IMR-90 (cell line): ENCODE measurements at regions not wholly inside any gene's neighbourhood (a gene's known extent, or its start where the extent isn't known, plus 50 kb on each side); places are given as distances from the start of the nearest gene placed in this dataset.

Source experiments
- ATAC-seq: fragments of 200-7000 bp; cut with Tn5 transposase; 2 replicates; pipeline ENCODE4 v1.9.1; 2020; ENCODE audit warnings: low read depth, mild to moderate bottlenecking, moderate library complexity
- BruUV-seq: library from RNA; stranded (reverse); fragments of 400-500 nt; replicated peaks from 2 replicates; lab custom pipeline; 2021; lab: Mats Ljungman, UMichigan
- CTCF ChIA-PET: fragments of 300-600 bp; formaldehyde crosslinking; extraction: SDS; loops from one replicate; lab custom pipeline; 2021; ENCODE audit warnings: antibody characterized with exemption; lab: Yijun Ruan, JAX
- POLR2A ChIA-PET: fragments of 300-600 bp; sonication (Branson Sonifier 250); formaldehyde crosslinking; loops from one replicate; lab custom pipeline; 2022; ENCODE audit warnings: antibody characterized with exemption; ENCODE audit not compliant: unreplicated experiment; lab: Charles Lee
- DNase-seq: peaks from one replicate; pipeline ENCODE4 v3.0.0; 2013
- H2AFZ ChIP-seq: replicated peaks from 2 replicates; pipeline ENCODE3; 2013; ENCODE audit warnings: low read length, mild to moderate bottlenecking; ENCODE audit not compliant: poor library complexity
- H2AK5ac ChIP-seq: 2 replicates; pipeline ENCODE4 v1.6.1; 2013; ENCODE audit warnings: low read depth, low read length, inconsistent platforms
- H2AK9ac ChIP-seq: replicated peaks from 2 replicates; pipeline ENCODE3; 2013; ENCODE audit warnings: mild to moderate bottlenecking, low read depth, low read length, moderate library complexity; ENCODE audit not compliant: poor library complexity
- H2BK120ac ChIP-seq: 2 replicates; pipeline ENCODE4 v1.6.1; 2013; ENCODE audit warnings: low read depth, low read length, inconsistent platforms
- H2BK15ac ChIP-seq: 3 replicates; pipeline ENCODE4 v1.6.1; 2013; ENCODE audit warnings: low read depth, low read length, inconsistent platforms
- H2BK20ac ChIP-seq: 2 replicates; pipeline ENCODE4 v1.6.1; 2013; ENCODE audit warnings: low read depth, mild to moderate bottlenecking, inconsistent platforms, low read length, moderate library complexity
- H2BK5ac ChIP-seq: 2 replicates; pipeline ENCODE4 v1.6.1; 2013; ENCODE audit warnings: mild to moderate bottlenecking, low read depth, low read length, inconsistent platforms; ENCODE audit not compliant: poor library complexity, severe bottlenecking
- H3K14ac ChIP-seq: replicated peaks from 2 replicates; pipeline ENCODE4 v1.6.1; 2013; ENCODE audit warnings: low read depth, low read length, inconsistent platforms
- H3K18ac ChIP-seq: 2 replicates; pipeline ENCODE4 v1.6.1; 2013; ENCODE audit warnings: low read depth, low read length, control low read depth
- H3K23ac ChIP-seq: 2 replicates; pipeline ENCODE4 v1.6.1; 2013; ENCODE audit warnings: low read depth, low read length, inconsistent platforms
- H3K27ac ChIP-seq: 2 replicates; pipeline ENCODE4 v1.5.1; 2013; ENCODE audit warnings: mild to moderate bottlenecking, control low read depth, low read length; ENCODE audit not compliant: insufficient read depth
- H3K27me3 ChIP-seq: 2 replicates; pipeline ENCODE4 v1.6.1; 2013; ENCODE audit warnings: low read length; ENCODE audit not compliant: control insufficient read depth, insufficient read depth
- H3K36me3 ChIP-seq: 2 replicates; pipeline ENCODE4 v1.6.1; 2013; ENCODE audit warnings: low read length, mixed read lengths; ENCODE audit not compliant: control insufficient read depth, insufficient read depth
- H3K4ac ChIP-seq: 2 replicates; pipeline ENCODE4 v1.6.1; 2013; ENCODE audit warnings: low read depth, low read length, inconsistent platforms
- H3K4me1 ChIP-seq: 2 replicates; pipeline ENCODE4 v1.6.1; 2013; ENCODE audit warnings: low read length, mixed read lengths; ENCODE audit not compliant: control insufficient read depth, insufficient read depth
- H3K4me2 ChIP-seq: 2 replicates; pipeline ENCODE4 v1.6.1; 2013; ENCODE audit warnings: low read depth, mild to moderate bottlenecking, control low read depth, low read length, moderate library complexity
- H3K4me3 ChIP-seq: 2 replicates; pipeline ENCODE4 v1.5.1; 2013; ENCODE audit warnings: low read depth, mild to moderate bottlenecking, control low read depth, low read length, moderate library complexity; ENCODE audit not compliant: insufficient read depth
- H3K56ac ChIP-seq: 2 replicates; pipeline ENCODE4 v1.6.1; 2013; ENCODE audit warnings: low read length, inconsistent platforms; ENCODE audit not compliant: insufficient read depth; ENCODE audit errors: extremely low read depth
- H3K79me1 ChIP-seq, 2 experiments: 2 replicates each; pipeline ENCODE4 v1.6.1; 2013; ENCODE audit warnings: low read length in 2 of 2, inconsistent platforms in 1 of 2, low read depth in 1 of 2
- H3K9ac ChIP-seq: 2 replicates; pipeline ENCODE4 v1.6.1; 2013; ENCODE audit warnings: low read depth, low read length, control low read depth
- H3K9me1 ChIP-seq: 2 replicates; pipeline ENCODE4 v1.6.1; 2013; ENCODE audit warnings: low read length, inconsistent platforms; ENCODE audit not compliant: insufficient read depth
- H3K9me3 ChIP-seq: 2 replicates; pipeline ENCODE4 v1.6.1; 2013; ENCODE audit warnings: low read length; ENCODE audit not compliant: control insufficient read depth, insufficient read depth
- H4K20me1 ChIP-seq: 2 replicates; pipeline ENCODE4 v1.6.1; 2013; ENCODE audit warnings: low read length, inconsistent platforms; ENCODE audit not compliant: insufficient read depth
- H4K5ac ChIP-seq: 2 replicates; pipeline ENCODE4 v1.6.1; 2013; ENCODE audit warnings: mild to moderate bottlenecking, low read depth, low read length, control low read depth
- H4K8ac ChIP-seq, 2 experiments: 2 replicates each; pipeline ENCODE4 v1.6.1; 2013; ENCODE audit warnings: low read depth in 2 of 2, low read length in 2 of 2, control low read depth in 1 of 2, inconsistent platforms in 1 of 2
- H4K91ac ChIP-seq: 2 replicates; pipeline ENCODE4 v1.6.1; 2013; ENCODE audit warnings: low read depth, low read length, inconsistent platforms; ENCODE audit not compliant: insufficient read depth
- BHLHE40 ChIP-seq: fragments of 150-350 bp; IDR thresholded peaks from 2 replicates; pipeline ENCODE4 v1.6.1; 2016; ENCODE audit warnings: mild to moderate bottlenecking, low read depth, low read length
- CEBPB ChIP-seq: IDR thresholded peaks from 2 replicates; pipeline ENCODE4 v1.6.1; 2012; ENCODE audit warnings: low read depth, low read length, improper control_type of control experiment
- CHD1 ChIP-seq: IDR thresholded peaks from 2 replicates; pipeline ENCODE4 v1.6.1; 2012; ENCODE audit warnings: low read depth, low read length, improper control_type of control experiment
- FOS ChIP-seq: fragments of 150-350 bp; IDR thresholded peaks from 2 replicates; pipeline ENCODE4 v1.6.1; 2016; ENCODE audit warnings: low read depth, low read length
- MAFK ChIP-seq: IDR thresholded peaks from 2 replicates; pipeline ENCODE4 v1.6.1; 2012; ENCODE audit warnings: low read depth, low read length, improper control_type of control experiment
- MAZ ChIP-seq: IDR thresholded peaks from 2 replicates; pipeline ENCODE4 v1.6.1; 2012; ENCODE audit warnings: low read depth, mild to moderate bottlenecking, low read length, improper control_type of control experiment, moderate library complexity, borderline replicate concordance
- MXI1 ChIP-seq: IDR thresholded peaks from 2 replicates; pipeline ENCODE4 v1.6.1; 2012; ENCODE audit warnings: low read depth, mild to moderate bottlenecking, low read length, moderate library complexity, borderline replicate concordance
- NFE2L2 ChIP-seq: fragments of 150-350 bp; IDR thresholded peaks from 2 replicates; pipeline ENCODE4 v1.6.1; 2016; ENCODE audit warnings: low read depth, mild to moderate bottlenecking, low read length
- POLR2A ChIP-seq: IDR thresholded peaks from 2 replicates; pipeline ENCODE4 v1.6.1; 2012; ENCODE audit warnings: mild to moderate bottlenecking, low read depth, low read length
- RAD21 ChIP-seq: IDR thresholded peaks from 2 replicates; pipeline ENCODE4 v1.6.1; 2012; ENCODE audit warnings: low read length, improper control_type of control experiment
- RCOR1 ChIP-seq: IDR thresholded peaks from 2 replicates; pipeline ENCODE4 v1.6.1; 2012; ENCODE audit warnings: mild to moderate bottlenecking, low read length, improper control_type of control experiment; ENCODE audit not compliant: insufficient replicate concordance
- RFX5 ChIP-seq: IDR thresholded peaks from 2 replicates; pipeline ENCODE4 v1.8.0; 2012; ENCODE audit warnings: low read depth, mild to moderate bottlenecking, low read length, moderate library complexity
- SMC3 ChIP-seq: fragments of 150-350 bp; IDR thresholded peaks from 2 replicates; pipeline ENCODE4 v1.6.1; 2016; ENCODE audit warnings: low read depth, mild to moderate bottlenecking, antibody characterized with exemption, low read length, moderate library complexity
- USF2 ChIP-seq: fragments of 150-350 bp; IDR thresholded peaks from 2 replicates; pipeline ENCODE4 v1.6.1; 2017; ENCODE audit warnings: mild to moderate bottlenecking, antibody characterized with exemption, low read length, low read depth
- WGBS, 2 experiments: methylation state at CpG; one replicate each; pipeline versions ENCODE4 v1.1.5 to v1.1.7; 2013; ENCODE audit warnings: missing lambda C conversion rate in 2 of 2; ENCODE audit not compliant: insufficient read length in 1 of 2; ENCODE audit errors: extremely low coverage in 2 of 2; 5-methylcytosine and 5-hydroxymethylcytosine counted together
- dilution Hi-C: fragments of 300-500 bp; cut with HindIII; formaldehyde crosslinking; loops from one replicate; pipeline ENCODE4 v1.14.3; 2018; ENCODE audit warnings: low sequenced_read_pairs; ENCODE audit not compliant: unreplicated experiment
- in situ Hi-C: fragments of 300-500 bp; cut with MboI; formaldehyde crosslinking; loops from 3 replicates; pipeline ENCODE4 v1.14.3; 2019; ENCODE audit warnings: low sequenced_read_pairs, inconsistent platforms, mixed read lengths
- intact Hi-C: fragments of 100-400 bp; cut with micrococcal nuclease; formaldehyde crosslinking; loops from 2 replicates; pipeline ENCODE4 v1.10.0; 2022
- TF ChIP-seq, protein P1 (sequence below): fragments of 150-350 bp; IDR thresholded peaks from 2 replicates; pipeline ENCODE4 v1.6.1; 2016; ENCODE audit warnings: low read depth, mild to moderate bottlenecking, low read length, moderate library complexity, borderline replicate concordance
- TF ChIP-seq, protein P2 (sequence below): conservative IDR thresholded peaks from 2 replicates; pipeline ENCODE4 v1.5.1; 2012; ENCODE audit warnings: mild to moderate bottlenecking, low read depth, low read length, improper control_type of control experiment

- no peaks in the 10 kb centered on the region for H3K9me3 ChIP-seq
- no peak overlapping the region for H3K4ac ChIP-seq
- H3K56ac ChIP-seq, result no peak overlapping the region
- BruUV-seq, result no TSS peak
- no peak for ATAC-seq
- H2BK20ac ChIP-seq, result no peak overlapping the region
- no peak overlapping the region for H3K23ac ChIP-seq
- no peak overlapping the region for H3K4me2 ChIP-seq
- H2AFZ ChIP-seq, result no peak overlapping the region
- no peak overlapping the region for H2AK5ac ChIP-seq
- H3K9ac ChIP-seq, result no peak overlapping the region
- no peak for TF ChIP-seq USF2
- no peak for TF ChIP-seq CEBPB
- no peak for TF ChIP-seq MXI1
- TF ChIP-seq RAD21, result no peak
- TF ChIP-seq BHLHE40, result no peak
- TF ChIP-seq, protein P1, sequence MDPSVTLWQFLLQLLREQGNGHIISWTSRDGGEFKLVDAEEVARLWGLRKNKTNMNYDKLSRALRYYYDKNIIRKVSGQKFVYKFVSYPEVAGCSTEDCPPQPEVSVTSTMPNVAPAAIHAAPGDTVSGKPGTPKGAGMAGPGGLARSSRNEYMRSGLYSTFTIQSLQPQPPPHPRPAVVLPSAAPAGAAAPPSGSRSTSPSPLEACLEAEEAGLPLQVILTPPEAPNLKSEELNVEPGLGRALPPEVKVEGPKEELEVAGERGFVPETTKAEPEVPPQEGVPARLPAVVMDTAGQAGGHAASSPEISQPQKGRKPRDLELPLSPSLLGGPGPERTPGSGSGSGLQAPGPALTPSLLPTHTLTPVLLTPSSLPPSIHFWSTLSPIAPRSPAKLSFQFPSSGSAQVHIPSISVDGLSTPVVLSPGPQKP, result no peak
- TF ChIP-seq MAZ, result no peak
- TF ChIP-seq SMC3, result no peak
- TF ChIP-seq CHD1, result no peak
- TF ChIP-seq POLR2A, result no peak
- TF ChIP-seq RCOR1, result no peak
- TF ChIP-seq RFX5, result no peak
- TF ChIP-seq, protein P2, sequence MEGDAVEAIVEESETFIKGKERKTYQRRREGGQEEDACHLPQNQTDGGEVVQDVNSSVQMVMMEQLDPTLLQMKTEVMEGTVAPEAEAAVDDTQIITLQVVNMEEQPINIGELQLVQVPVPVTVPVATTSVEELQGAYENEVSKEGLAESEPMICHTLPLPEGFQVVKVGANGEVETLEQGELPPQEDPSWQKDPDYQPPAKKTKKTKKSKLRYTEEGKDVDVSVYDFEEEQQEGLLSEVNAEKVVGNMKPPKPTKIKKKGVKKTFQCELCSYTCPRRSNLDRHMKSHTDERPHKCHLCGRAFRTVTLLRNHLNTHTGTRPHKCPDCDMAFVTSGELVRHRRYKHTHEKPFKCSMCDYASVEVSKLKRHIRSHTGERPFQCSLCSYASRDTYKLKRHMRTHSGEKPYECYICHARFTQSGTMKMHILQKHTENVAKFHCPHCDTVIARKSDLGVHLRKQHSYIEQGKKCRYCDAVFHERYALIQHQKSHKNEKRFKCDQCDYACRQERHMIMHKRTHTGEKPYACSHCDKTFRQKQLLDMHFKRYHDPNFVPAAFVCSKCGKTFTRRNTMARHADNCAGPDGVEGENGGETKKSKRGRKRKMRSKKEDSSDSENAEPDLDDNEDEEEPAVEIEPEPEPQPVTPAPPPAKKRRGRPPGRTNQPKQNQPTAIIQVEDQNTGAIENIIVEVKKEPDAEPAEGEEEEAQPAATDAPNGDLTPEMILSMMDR, result no peak
- no peak for TF ChIP-seq MAFK
- TF ChIP-seq FOS, result no peak
- no peak for TF ChIP-seq NFE2L2
- no peak overlapping the region for H2AK9ac ChIP-seq
- H3K27me3 ChIP-seq, result peaks cover 54% of the 10 kb centered on the region
- H3K4me3 ChIP-seq, result no peak overlapping the region
- H3K79me1 ChIP-seq, result no peaks in the 10 kb centered on the region
- dilution Hi-C loops (no loop called here), in situ Hi-C loops (no loop called here), intact Hi-C loops (no loop called here)
- no peak overlapping the region for H4K5ac ChIP-seq
- H4K8ac ChIP-seq, result no peak overlapping the region
- H4K91ac ChIP-seq, result no peak overlapping the region
- no peak overlapping the region for H2BK5ac ChIP-seq
- no peaks in the 10 kb centered on the region for H3K36me3 ChIP-seq
- H3K14ac ChIP-seq, result no peak overlapping the region
- H3K4me1 ChIP-seq, result no peaks in the 10 kb centered on the region
- H3K27ac ChIP-seq, result no peak overlapping the region
- DNase-seq, result no peak
- H3K18ac ChIP-seq, result no peak overlapping the region
- ChIA-PET CTCF (no interaction called here), POLR2A (no interaction called here)
- no peaks in the 10 kb centered on the region for H4K20me1 ChIP-seq
- 50% methylated on average over 8 of the region's 11 CpGs; no CpG with 5 or more reads in 1 of the 2 experiments for WGBS, 2 experiments
- no peak overlapping the region for H2BK15ac ChIP-seq
- H3K9me1 ChIP-seq, result no peaks in the 10 kb centered on the region
- no peak overlapping the region for H2BK120ac ChIP-seq
Observed at GRCh38 chr21:33149181-33149580, 79.2 kb downstream of the OLIG1 start.
